Astrocyte of the cerebellum (primary cell): ENCODE measurements at regions not wholly inside any gene's neighbourhood (a gene's known extent, or its start where the extent isn't known, plus 50 kb on each side); places are given as distances from the start of the nearest gene placed in this dataset.

Experiments used
- DNase-seq: peaks from one replicate; pipeline ENCODE4 v3.0.0-alpha.2; 2011; ENCODE audit warnings: low read depth
- H3K4me3 ChIP-seq: 2 replicates; pipeline ENCODE4 v1.5.1; 2011; ENCODE audit warnings: mild to moderate bottlenecking, low read depth, low read length, moderate library complexity
- CTCF ChIP-seq: IDR thresholded peaks from 2 replicates; pipeline ENCODE4 v1.5.1; 2012; ENCODE audit warnings: low read length, low read depth, moderate library complexity, mild to moderate bottlenecking; ENCODE audit errors: missing control alignments
- in situ Hi-C: cut with HindIII; loops from 2 replicates; pipeline ENCODE4 v1.10.0; 2017; ENCODE audit warnings: low sequenced_read_pairs

DNA sequence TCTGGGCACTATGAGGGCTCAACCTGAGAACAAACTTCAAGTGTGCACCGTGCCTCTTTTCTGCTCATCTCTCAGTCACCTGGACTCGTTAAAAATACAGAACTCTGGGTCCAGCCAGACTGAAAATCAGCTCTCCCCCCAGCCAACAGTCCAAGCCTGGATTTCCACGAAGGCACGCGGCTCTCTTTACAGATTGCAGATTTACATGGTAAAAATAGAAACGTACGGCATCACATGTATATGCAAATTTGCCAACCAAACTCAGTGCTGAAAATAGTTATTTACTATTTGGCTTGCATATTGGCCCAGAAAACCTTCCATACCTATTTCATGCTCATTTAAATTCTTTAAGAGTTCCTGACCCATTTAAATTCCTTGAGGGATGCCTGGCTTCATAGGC is 315.8 kb downstream of the MAF start:
- DNase-seq = no peak
- TF ChIP-seq CTCF = no peak
- H3K4me3 ChIP-seq = no peak overlapping the region
- in situ Hi-C loops = no loop called here

DNA sequence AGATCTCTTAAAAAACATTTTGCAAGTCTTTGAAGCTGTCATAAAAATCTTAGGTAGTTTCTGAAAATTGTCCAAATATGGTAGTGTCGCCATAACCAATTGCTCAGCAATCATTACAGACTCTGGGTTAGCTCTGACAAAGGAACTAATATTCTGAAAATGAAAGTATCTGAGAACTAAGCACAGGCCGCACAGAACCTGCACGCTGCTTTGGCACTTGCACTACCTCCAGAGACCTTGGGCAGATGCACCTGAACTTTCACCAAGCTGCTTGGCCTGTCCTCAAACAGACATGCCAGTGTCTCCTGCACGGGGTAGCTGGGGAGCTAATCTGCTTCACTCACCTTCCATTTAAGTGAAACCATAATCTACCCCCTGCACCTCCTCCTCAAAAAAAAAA is 317.0 kb downstream of the MAF start:
- in situ Hi-C loops = no loop called here
- H3K4me3 ChIP-seq = no peak overlapping the region
- TF ChIP-seq CTCF = no peak
- no peak for DNase-seq

GRCh38 chr16:79282806-79283205 is 317.7 kb downstream of the MAF start:
- no peak for TF ChIP-seq CTCF
- in situ Hi-C loops = no loop called here
- H3K4me3 ChIP-seq = no peak overlapping the region

DNA sequence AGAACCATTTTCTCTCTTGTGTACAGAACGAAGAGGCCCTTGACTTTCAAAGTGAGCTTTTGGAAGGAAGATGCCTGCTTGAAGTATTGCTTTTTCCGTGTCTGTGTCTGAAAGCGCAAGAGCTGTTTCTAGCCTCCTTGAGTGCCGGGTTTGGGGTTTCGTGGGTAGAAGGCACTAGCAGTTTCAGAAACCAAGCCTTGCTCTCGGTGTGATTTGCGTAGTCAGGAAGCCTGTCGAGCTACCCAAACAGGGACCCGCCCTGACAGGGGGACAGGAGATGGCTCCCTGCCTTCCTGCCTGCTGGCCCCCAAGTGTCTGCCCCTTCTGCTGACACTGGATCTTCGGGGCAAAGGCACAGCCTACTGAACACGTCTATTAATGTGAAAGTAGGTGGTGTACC is 322.0 kb downstream of the MAF start:
- no peak for TF ChIP-seq CTCF
- H3K4me3 ChIP-seq = no peak overlapping the region
- no peak for DNase-seq
- in situ Hi-C loops = no loop called here

More at GRCh38 chr16:79282806-79283205, 317.7 kb downstream of the MAF start:
- no peak for DNase-seq

DNA sequence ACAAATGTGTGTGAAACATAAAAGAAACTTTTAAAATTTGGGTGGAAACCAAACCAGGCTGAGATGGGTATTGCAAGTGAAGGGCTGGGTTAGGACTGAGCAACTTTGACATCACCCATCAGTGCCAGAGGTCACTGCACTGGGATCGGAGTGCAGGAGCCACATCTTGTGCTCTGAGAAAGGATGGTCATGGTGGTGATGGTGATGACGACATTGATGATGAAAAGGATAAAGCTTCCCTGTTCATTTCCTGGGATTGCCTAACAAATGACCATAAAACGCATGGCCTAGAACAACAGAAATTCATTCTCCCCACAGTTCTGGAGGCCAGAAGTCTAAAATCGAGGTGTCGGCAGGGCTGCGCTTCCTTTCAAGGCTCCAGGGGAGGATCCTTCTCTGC is 324.0 kb downstream of the MAF start:
- TF ChIP-seq CTCF = no peak
- no peak overlapping the region for H3K4me3 ChIP-seq
- in situ Hi-C loops = no loop called here

DNA sequence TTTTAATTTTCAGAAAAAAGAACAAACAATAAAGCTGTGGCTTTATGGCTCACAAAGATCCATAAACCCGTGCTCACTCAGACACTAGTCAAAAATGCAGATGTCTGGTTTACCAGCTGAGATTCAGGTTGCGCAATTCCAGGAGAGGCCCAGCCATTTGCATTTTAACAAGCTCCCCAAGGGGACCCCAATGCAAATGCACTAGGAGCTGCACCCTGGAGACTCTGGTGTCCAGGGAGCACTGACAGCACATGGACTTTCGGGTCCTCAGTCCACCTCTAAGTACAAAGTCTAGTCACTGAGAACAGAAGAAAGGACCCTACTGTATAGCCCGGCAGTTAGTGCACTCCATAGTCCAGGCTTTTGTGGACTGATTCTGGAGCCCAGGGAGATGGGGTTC is 326.3 kb downstream of the MAF start:
- in situ Hi-C loops = no loop called here
- no peak overlapping the region for H3K4me3 ChIP-seq
- no peak for DNase-seq
- no peak for TF ChIP-seq CTCF

More for the DNA sequence above, 324.0 kb downstream of the MAF start:
- DNase-seq = no peak

DNA sequence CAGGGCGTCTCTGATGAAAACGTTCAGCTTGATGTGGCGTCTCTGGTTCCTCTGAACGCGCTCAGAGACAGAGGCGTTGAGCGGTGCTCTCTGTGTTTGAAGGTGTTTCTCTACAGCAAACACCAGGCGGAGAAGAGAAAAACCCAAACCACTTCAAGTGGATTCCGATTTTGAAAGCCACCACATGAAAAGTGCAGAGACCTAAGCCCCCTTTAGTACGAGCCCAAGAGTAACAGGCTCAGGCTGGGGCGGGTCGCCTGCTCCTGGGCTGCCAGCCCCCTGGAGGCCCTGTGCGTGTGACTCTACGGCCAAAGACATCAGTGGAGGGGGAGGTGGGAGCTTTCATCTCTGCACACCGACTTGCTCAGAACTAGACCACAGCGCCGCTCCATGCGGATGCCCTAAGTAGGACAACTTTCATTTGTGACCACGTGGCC is 328.4 kb downstream of the MAF start:
- no peak for TF ChIP-seq CTCF
- in situ Hi-C loops = no loop called here
- no peak overlapping the region for H3K4me3 ChIP-seq
- DNase-seq = no peak
